PC-9 (cell line): ENCODE measurements at regions not wholly inside any gene's neighbourhood (a gene's known extent, or its start where the extent isn't known, plus 50 kb on each side); places are given as distances from the start of the nearest gene placed in this dataset.

ENCODE experiments used
- BruUV-seq: library from RNA; stranded (reverse); fragments of 400-500 nt; replicated peaks from 2 replicates; lab custom pipeline; 2021; lab: Mats Ljungman, UMichigan
- CTCF ChIA-PET: fragments of 300-600 bp; sonication (Branson Sonifier 250); formaldehyde crosslinking; loops from one replicate; lab custom pipeline; 2022; ENCODE audit warnings: antibody characterized with exemption; lab: Charles Lee
- POLR2A ChIA-PET: fragments of 300-600 bp; sonication (Branson Sonifier 250); formaldehyde crosslinking; loops from one replicate; lab custom pipeline; 2022; ENCODE audit warnings: antibody characterized with exemption; ENCODE audit not compliant: unreplicated experiment; lab: Charles Lee
- DNase-seq, 2 experiments: peaks; one replicate each; pipeline versions ENCODE4 v3.0.0 to v3.0.0-alpha.2; 2015 to 2022; ENCODE audit warnings: mixed read lengths in 1 of 2
- H2AFZ ChIP-seq: fragments of 200-600 bp; sonication (generic); 2 replicates; pipeline ENCODE4 v1.8.1; 2017; ENCODE audit warnings: antibody characterized with exemption
- H3F3A ChIP-seq: fragments of 200-600 bp; sonication (generic); 2 replicates; pipeline ENCODE4 v1.8.1; 2017; ENCODE audit warnings: antibody characterized with exemption, mild to moderate bottlenecking, low read depth; ENCODE audit not compliant: insufficient read depth
- H3K27ac ChIP-seq: fragments of 200-600 bp; sonication (generic); 2 replicates; pipeline ENCODE4 v1.6.1; 2016; ENCODE audit warnings: mixed run types
- H3K27me3 ChIP-seq: fragments of 200-600 bp; sonication (generic); 2 replicates; pipeline ENCODE4 v1.6.1; 2016; ENCODE audit warnings: low read depth, mixed run types; ENCODE audit not compliant: insufficient read depth
- H3K36me3 ChIP-seq: fragments of 200-600 bp; sonication (generic); 2 replicates; pipeline ENCODE4 v1.6.1; 2016; ENCODE audit warnings: low read depth, mixed run types
- H3K4me1 ChIP-seq: fragments of 200-600 bp; sonication (generic); replicated peaks from 2 replicates; pipeline ENCODE4 v1.6.1; 2016; ENCODE audit warnings: mixed run types; ENCODE audit not compliant: insufficient read depth
- H3K4me2 ChIP-seq: fragments of 200-600 bp; sonication (generic); 2 replicates; pipeline ENCODE4 v1.6.1; 2017; ENCODE audit warnings: mixed run types
- H3K4me3 ChIP-seq: fragments of 200-600 bp; sonication (generic); 2 replicates; pipeline ENCODE4 v1.6.1; 2016; ENCODE audit warnings: mixed run types
- H3K79me2 ChIP-seq: fragments of 200-600 bp; sonication (generic); 2 replicates; pipeline ENCODE4 v1.6.1; 2017; ENCODE audit warnings: low read depth, mixed run types
- H3K9me2 ChIP-seq: fragments of 200-600 bp; sonication (generic); 2 replicates; pipeline ENCODE4 v1.8.1; 2017; ENCODE audit warnings: mild to moderate bottlenecking; ENCODE audit not compliant: insufficient read depth
- H3K9me3 ChIP-seq: fragments of 200-600 bp; sonication (generic); 2 replicates; pipeline ENCODE4 v1.8.1; 2016; ENCODE audit warnings: low read depth; ENCODE audit not compliant: insufficient read depth
- H4K20me1 ChIP-seq: fragments of 200-600 bp; sonication (generic); 2 replicates; pipeline ENCODE4 v1.8.1; 2017; ENCODE audit not compliant: insufficient read depth
- intact Hi-C: fragments of 100-400 bp; cut with micrococcal nuclease; formaldehyde crosslinking; loops from one replicate; pipeline ENCODE4 v1.10.0; 2022; ENCODE audit not compliant: unreplicated experiment
- TF ChIP-seq, protein P1 (sequence below): fragments of 200-600 bp; sonication (generic); conservative IDR thresholded peaks from 2 replicates; pipeline ENCODE4 v1.6.1; 2017; ENCODE audit warnings: mixed run types, antibody characterized with exemption, mild to moderate bottlenecking, moderate library complexity

DNA sequence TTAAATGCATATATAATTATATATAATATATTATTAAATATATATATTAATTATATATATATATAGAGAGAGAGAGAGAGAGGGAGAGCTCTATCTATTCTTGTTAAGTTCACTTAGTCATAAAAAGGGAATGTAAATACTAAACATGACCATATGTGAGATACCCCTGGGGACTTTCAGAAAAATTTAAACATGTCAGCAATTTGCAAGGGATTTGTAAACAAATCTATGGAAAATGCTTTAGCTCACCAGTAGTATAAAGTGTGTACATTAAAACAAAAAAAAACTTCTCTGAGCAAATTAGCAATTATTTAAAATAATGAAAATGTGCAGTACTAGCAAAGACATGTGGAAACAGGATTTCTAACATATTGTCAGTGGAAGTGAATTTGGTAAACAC is 1755.5 kb downstream of the PCDH19 start:
- Histone ChIP-seq H3K27ac (no peak overlapping the region), H3K27me3 (no peaks in the 10 kb centered on the region), H2AFZ (no peak overlapping the region), H3F3A (no peaks in the 10 kb centered on the region), H3K79me2 (no peaks in the 10 kb centered on the region), H3K4me1 (no peaks in the 10 kb centered on the region), H3K9me2 (no peaks in the 10 kb centered on the region), H3K4me3 (no peak overlapping the region), H3K36me3 (no peaks in the 10 kb centered on the region), H4K20me1 (no peaks in the 10 kb centered on the region), H3K4me2 (no peak overlapping the region), H3K9me3 (no peaks in the 10 kb centered on the region)
- ChIA-PET POLR2A (no interaction called here), CTCF (no interaction called here)
- no TSS peak for BruUV-seq
- intact Hi-C loops: no loop called here
- TF ChIP-seq, protein P1, sequence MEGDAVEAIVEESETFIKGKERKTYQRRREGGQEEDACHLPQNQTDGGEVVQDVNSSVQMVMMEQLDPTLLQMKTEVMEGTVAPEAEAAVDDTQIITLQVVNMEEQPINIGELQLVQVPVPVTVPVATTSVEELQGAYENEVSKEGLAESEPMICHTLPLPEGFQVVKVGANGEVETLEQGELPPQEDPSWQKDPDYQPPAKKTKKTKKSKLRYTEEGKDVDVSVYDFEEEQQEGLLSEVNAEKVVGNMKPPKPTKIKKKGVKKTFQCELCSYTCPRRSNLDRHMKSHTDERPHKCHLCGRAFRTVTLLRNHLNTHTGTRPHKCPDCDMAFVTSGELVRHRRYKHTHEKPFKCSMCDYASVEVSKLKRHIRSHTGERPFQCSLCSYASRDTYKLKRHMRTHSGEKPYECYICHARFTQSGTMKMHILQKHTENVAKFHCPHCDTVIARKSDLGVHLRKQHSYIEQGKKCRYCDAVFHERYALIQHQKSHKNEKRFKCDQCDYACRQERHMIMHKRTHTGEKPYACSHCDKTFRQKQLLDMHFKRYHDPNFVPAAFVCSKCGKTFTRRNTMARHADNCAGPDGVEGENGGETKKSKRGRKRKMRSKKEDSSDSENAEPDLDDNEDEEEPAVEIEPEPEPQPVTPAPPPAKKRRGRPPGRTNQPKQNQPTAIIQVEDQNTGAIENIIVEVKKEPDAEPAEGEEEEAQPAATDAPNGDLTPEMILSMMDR: no peak
- DNase-seq: no peak
